Liver (tissue), 8 donors: ENCODE measurements at regions not wholly inside any gene's neighbourhood (a gene's known extent, or its start where the extent isn't known, plus 50 kb on each side); places are given as distances from the start of the nearest gene placed in this dataset.

Experiments
- DNase-seq: peaks from one replicate; pipeline ENCODE4 v3.0.0-alpha.2; 2017; ENCODE audit warnings: low spot score
- H3K27ac ChIP-seq, 2 donors: one replicate each; pipeline ENCODE4 v1.7.0; 2013; ENCODE audit warnings: inconsistent platforms in 2 of 2, low read length in 2 of 2, control low read depth in 1 of 2, low read depth in 1 of 2, mild to moderate bottlenecking in 1 of 2
- H3K27me3 ChIP-seq, 4 donors: one replicate each; pipeline versions ENCODE4 v1.6.1 to v1.7.0; 2013; ENCODE audit warnings: low read length in 3 of 4, inconsistent platforms in 1 of 4, mild to moderate bottlenecking in 1 of 4, moderate library complexity in 1 of 4; ENCODE audit not compliant: control insufficient read depth in 4 of 4, insufficient read depth in 4 of 4
- H3K36me3 ChIP-seq, 4 donors: one replicate each; pipeline versions ENCODE4 v1.6.1 to v1.7.0; 2013; ENCODE audit warnings: low read length in 3 of 4, mild to moderate bottlenecking in 3 of 4, low read depth in 1 of 4, moderate library complexity in 1 of 4; ENCODE audit not compliant: control insufficient read depth in 4 of 4, insufficient read depth in 3 of 4
- H3K4me1 ChIP-seq, 4 donors: one replicate each; pipeline versions ENCODE4 v1.6.1 to v1.7.0; 2013; ENCODE audit warnings: low read length in 3 of 4, mild to moderate bottlenecking in 3 of 4, moderate library complexity in 1 of 4; ENCODE audit not compliant: control insufficient read depth in 4 of 4, insufficient read depth in 4 of 4
- H3K4me3 ChIP-seq, 3 donors: one replicate each; pipeline versions ENCODE4 v1.6.1 to v1.7.0; 2013; ENCODE audit warnings: low read length in 3 of 3, control low read depth in 1 of 3, low read depth in 1 of 3, mild to moderate bottlenecking in 1 of 3
- H3K9ac ChIP-seq, 2 donors: one replicate each; pipeline ENCODE4 v1.7.0; 2013; ENCODE audit warnings: low read length in 2 of 2, mild to moderate bottlenecking in 2 of 2, moderate library complexity in 2 of 2, control low read depth in 1 of 2, low read depth in 1 of 2
- H3K9me3 ChIP-seq, 4 donors: one replicate each; pipeline versions ENCODE4 v1.6.1 to v1.7.0; 2013; ENCODE audit warnings: low read length in 3 of 4; ENCODE audit not compliant: control insufficient read depth in 4 of 4
- ATF3 ChIP-seq: IDR thresholded peaks from 2 replicates; pipeline ENCODE4 v1.6.1; 2016; ENCODE audit warnings: antibody characterized with exemption
- CTCF ChIP-seq: fragments of 150-350 bp; IDR thresholded peaks from 2 replicates; pipeline ENCODE4 v1.5.1; 2017; ENCODE audit warnings: improper control_type of control experiment, low read depth, low read length; ENCODE audit not compliant: missing input control
- EGR1 ChIP-seq, 2 donors: IDR thresholded peaks; 2 replicates each; pipeline ENCODE4 v1.6.1; 2016 to 2018; ENCODE audit warnings: antibody characterized with exemption in 2 of 2, low read depth in 2 of 2
- FOXA1 ChIP-seq: IDR thresholded peaks from 2 replicates; pipeline ENCODE4 v1.6.1; 2016; ENCODE audit warnings: antibody characterized with exemption
- FOXA2 ChIP-seq: IDR thresholded peaks from 2 replicates; pipeline ENCODE4 v1.6.1; 2016; ENCODE audit warnings: antibody characterized with exemption
- HNF4A ChIP-seq, 2 donors: conservative IDR thresholded peaks; 2 replicates each; pipeline ENCODE4 v1.6.1; 2016; ENCODE audit warnings: antibody characterized with exemption in 2 of 2, mild to moderate bottlenecking in 2 of 2
- HNF4G ChIP-seq: IDR thresholded peaks from 2 replicates; pipeline ENCODE4 v1.6.1; 2016; ENCODE audit warnings: antibody characterized with exemption
- JUND ChIP-seq, 2 donors: IDR thresholded peaks; 2 replicates each; pipeline ENCODE4 v1.6.1; 2016; ENCODE audit warnings: antibody characterized with exemption in 2 of 2
- NR2F2 ChIP-seq: IDR thresholded peaks from 2 replicates; pipeline ENCODE4 v1.6.1; 2016; ENCODE audit warnings: antibody characterized with exemption
- RAD21 ChIP-seq, 2 donors: IDR thresholded peaks; 2 replicates each; pipeline ENCODE4 v1.6.1; 2016; ENCODE audit warnings: antibody characterized with exemption in 2 of 2, mild to moderate bottlenecking in 2 of 2
- REST ChIP-seq: IDR thresholded peaks from 2 replicates; pipeline ENCODE4 v1.6.1; 2016; ENCODE audit warnings: antibody characterized with exemption, mild to moderate bottlenecking
- RXRA ChIP-seq, 2 donors: IDR thresholded peaks; 2 replicates each; pipeline ENCODE4 v1.6.1; 2017 to 2018; ENCODE audit warnings: antibody characterized with exemption in 2 of 2, mild to moderate bottlenecking in 1 of 2
- SP1 ChIP-seq: IDR thresholded peaks from 2 replicates; pipeline ENCODE4 v1.6.1; 2018; ENCODE audit warnings: antibody characterized with exemption, mild to moderate bottlenecking
- TAF1 ChIP-seq: conservative IDR thresholded peaks from 2 replicates; pipeline ENCODE4 v1.6.1; 2016; ENCODE audit warnings: antibody characterized with exemption, mild to moderate bottlenecking
- YY1 ChIP-seq: IDR thresholded peaks from 2 replicates; pipeline ENCODE4 v1.6.1; 2016; ENCODE audit warnings: antibody characterized with exemption, mild to moderate bottlenecking
- ZBTB33 ChIP-seq: IDR thresholded peaks from 2 replicates; pipeline ENCODE4 v1.6.1; 2016; ENCODE audit warnings: antibody characterized with exemption
- WGBS: extraction: QIAGEN DNeasy Blood & Tissue Kit; methylation state at CpG from one replicate; pipeline ENCODE4 v1.1.7; 2013; 5-methylcytosine and 5-hydroxymethylcytosine counted together
- donor health status: healthy.
- donor health status: healthy.
- donor health status: healthy.
- donor health status: healthy.
- donor health status: healthy.

GRCh38 chr14:56514663-56515371 is 64.8 kb upstream of the TMEM260 start:
- 73% methylated on average over 14 of the region's 14 CpGs for WGBS
- no peak for DNase-seq
- Histone ChIP-seq H3K9me3 (no peaks in the 10 kb centered on the region), H3K4me3 (no peak overlapping the region), H3K9ac (no peak overlapping the region), H3K27me3 (peaks cover 0 to 4% (median 1%) of the 10 kb centered on the region in 4 donors), H3K4me1 (no peaks in the 10 kb centered on the region), H3K27ac (no peak overlapping the region), H3K36me3 (no peaks in the 10 kb centered on the region)
- TF ChIP-seq CTCF (no peak), SP1 (no peak), FOXA1 (no peak), RAD21 (IDR thresholded peaks at IDR 0.05) (no peak), HNF4G (no peak), HNF4A (conservative IDR thresholded peaks at IDR 0.05) (no peak), YY1 (no peak), JUND (IDR thresholded peaks at IDR 0.05) (no peak), ZBTB33 (no peak), EGR1 (IDR thresholded peaks at IDR 0.05; ENCODE audit: low read depth in 2 of 2) (no peak), REST (no peak), TAF1 (no peak), RXRA (IDR thresholded peaks at IDR 0.05) (no peak)

GRCh38 chr14:56515739-56516138 is 63.9 kb upstream of the TMEM260 start:
- no peak for TF ChIP-seq HNF4A (conservative IDR thresholded peaks at IDR 0.05)
- TF ChIP-seq NR2F2: no peak
- TF ChIP-seq REST: no peak
- TF ChIP-seq ATF3: no peak
- no peak for TF ChIP-seq HNF4G
- TF ChIP-seq YY1: no peak
- TF ChIP-seq SP1: no peak
- no peak for TF ChIP-seq FOXA2
- no peak for TF ChIP-seq RAD21 (IDR thresholded peaks at IDR 0.05)
- Histone ChIP-seq H3K9me3 (no peaks in the 10 kb centered on the region), H3K9ac (no peak overlapping the region), H3K27me3 (peaks cover 0 to 4% (median 1%) of the 10 kb centered on the region in 4 donors), H3K36me3 (no peaks in the 10 kb centered on the region), H3K27ac (no peak overlapping the region), H3K4me1 (no peaks in the 10 kb centered on the region), H3K4me3 (no peak overlapping the region)
- DNase-seq: no peak
- 85% methylated on average over 2 of the region's 2 CpGs for WGBS
